Chondrocyte (in vitro differentiated cells): ENCODE measurements at regions not wholly inside any gene's neighbourhood (a gene's known extent, or its start where the extent isn't known, plus 50 kb on each side); places are given as distances from the start of the nearest gene placed in this dataset.

ENCODE experiments used
- DNase-seq: peaks from one replicate; pipeline ENCODE4 v3.0.0; 2021; ENCODE audit warnings: mixed read lengths, low spot score
- H3K27ac Mint-ChIP-seq: one replicate; pipeline ENCODE4 v1.8.0; 2021; ENCODE audit warnings: mild to moderate bottlenecking, moderate library complexity, mixed read lengths; ENCODE audit not compliant: unreplicated experiment
- H3K27me3 Mint-ChIP-seq: 2 replicates; pipeline ENCODE4 v1.8.0; 2021; ENCODE audit warnings: low read depth, mixed read lengths
- H3K36me3 Mint-ChIP-seq: 2 replicates; pipeline ENCODE4 v1.8.0; 2021; ENCODE audit warnings: low read depth, mixed read lengths
- H3K4me1 Mint-ChIP-seq: 2 replicates; pipeline ENCODE4 v1.8.0; 2021; ENCODE audit warnings: low read depth, mild to moderate bottlenecking, mixed read lengths
- H3K4me3 Mint-ChIP-seq: one replicate; pipeline ENCODE4 v1.8.0; 2021; ENCODE audit warnings: mild to moderate bottlenecking, moderate library complexity, mixed read lengths; ENCODE audit not compliant: unreplicated experiment
- H3K9me3 Mint-ChIP-seq: 2 replicates; pipeline ENCODE4 v1.8.0; 2021; ENCODE audit warnings: low read depth, mixed read lengths
- CTCF ChIP-seq: fragments of 200-600 bp; sonication (generic); IDR thresholded peaks from 2 replicates; pipeline ENCODE4 v1.5.0; 2021; ENCODE audit warnings: antibody characterized with exemption, mild to moderate bottlenecking, moderate library complexity

- H3K4me1 Mint-ChIP-seq, result no peaks in the 10 kb centered on the region
- H3K4me3 Mint-ChIP-seq, result no peak overlapping the region
- no peak overlapping the region for H3K27ac Mint-ChIP-seq
- no peak for TF ChIP-seq CTCF
- H3K9me3 Mint-ChIP-seq, result no peaks in the 10 kb centered on the region
- H3K36me3 Mint-ChIP-seq, result no peaks in the 10 kb centered on the region
- DNase-seq, result no peak
- H3K27me3 Mint-ChIP-seq, result no peaks in the 10 kb centered on the region
Observed at GRCh38 chr4:136414981-136415380, 1117.3 kb downstream of the PCDH18 start.

GRCh38 chr4:136412708-136413107 lies 1119.6 kb downstream of the PCDH18 start:
- no peaks in the 10 kb centered on the region for H3K27me3 Mint-ChIP-seq
- no peak overlapping the region for H3K27ac Mint-ChIP-seq
- DNase-seq, result no peak
- no peaks in the 10 kb centered on the region for H3K4me1 Mint-ChIP-seq
- no peaks in the 10 kb centered on the region for H3K9me3 Mint-ChIP-seq
- H3K36me3 Mint-ChIP-seq, result no peaks in the 10 kb centered on the region
- no peak for TF ChIP-seq CTCF
- H3K4me3 Mint-ChIP-seq, result no peak overlapping the region

- Mint-ChIP-seq H3K4me3 (no peak overlapping the region), H3K4me1 (no peaks in the 10 kb centered on the region), H3K36me3 (no peaks in the 10 kb centered on the region)
Observed at GRCh38 chr4:136400829-136401228, 1131.5 kb downstream of the PCDH18 start.

GRCh38 chr4:136395212-136395722 lies 1137.0 kb downstream of the PCDH18 start:
- no peak overlapping the region for H3K27ac Mint-ChIP-seq
- H3K4me3 Mint-ChIP-seq, result no peak overlapping the region
- no peak for DNase-seq
- H3K27me3 Mint-ChIP-seq, result no peaks in the 10 kb centered on the region
- H3K36me3 Mint-ChIP-seq, result no peaks in the 10 kb centered on the region
- H3K9me3 Mint-ChIP-seq, result peaks cover 6% of the 10 kb centered on the region
- no peak for TF ChIP-seq CTCF
- peaks cover 14% of the 10 kb centered on the region for H3K4me1 Mint-ChIP-seq

More at GRCh38 chr4:136400829-136401228, 1131.5 kb downstream of the PCDH18 start:
- DNase-seq, result no peak
- H3K27ac Mint-ChIP-seq, result no peak overlapping the region
- TF ChIP-seq CTCF, result peak; percentile 18
- H3K9me3 Mint-ChIP-seq, result peaks cover under 1% of the 10 kb centered on the region
- H3K27me3 Mint-ChIP-seq, result no peaks in the 10 kb centered on the region

- no peak for DNase-seq
- TF ChIP-seq CTCF, result no peak
- Mint-ChIP-seq H3K27ac (no peak overlapping the region), H3K27me3 (no peaks in the 10 kb centered on the region), H3K9me3 (peaks cover 6% of the 10 kb centered on the region), H3K36me3 (no peaks in the 10 kb centered on the region), H3K4me3 (no peak overlapping the region), H3K4me1 (peaks cover 14% of the 10 kb centered on the region)
Observed at GRCh38 chr4:136392576-136392975, 1139.7 kb downstream of the PCDH18 start.
